Epidermal melanocyte (primary cell): ENCODE measurements at regions not wholly inside any gene's neighbourhood (a gene's known extent, or its start where the extent isn't known, plus 50 kb on each side); places are given as distances from the start of the nearest gene placed in this dataset.

Experiments used
- DNase-seq: peaks from one replicate; pipeline ENCODE4 v3.0.0; 2011; ENCODE audit warnings: low spot score; ENCODE audit not compliant: insufficient read length

- DNase-seq = no peak
Measured at GRCh38 chr4:35939751-35940150, 304.6 kb downstream of the ARAP2 start.

GRCh38 chr4:35942092-35942491 lies 302.2 kb downstream of the ARAP2 start:
- no peak for DNase-seq

- no peak for DNase-seq
Measured at GRCh38 chr4:35943606-35944005, 300.7 kb downstream of the ARAP2 start.

DNA sequence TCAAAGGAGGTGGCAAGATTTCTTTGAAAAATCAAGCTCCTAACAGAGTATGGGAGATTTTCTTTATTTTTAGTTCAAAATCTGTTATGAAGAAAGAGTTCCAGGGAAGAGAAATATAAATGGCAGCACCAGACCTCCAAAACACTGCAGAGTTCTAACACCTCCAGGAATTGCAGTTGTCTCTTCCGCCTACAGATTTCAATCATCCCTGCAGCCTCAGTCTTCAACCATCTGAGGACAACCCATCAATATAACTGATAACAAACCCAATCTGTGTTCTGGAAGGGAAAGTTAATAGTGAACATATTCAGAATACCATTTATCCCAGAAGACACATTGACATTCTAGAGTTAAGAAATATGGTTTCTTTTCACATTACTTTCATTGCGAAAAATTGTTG lies 296.1 kb downstream of the ARAP2 start:
- no peak for DNase-seq

DNA sequence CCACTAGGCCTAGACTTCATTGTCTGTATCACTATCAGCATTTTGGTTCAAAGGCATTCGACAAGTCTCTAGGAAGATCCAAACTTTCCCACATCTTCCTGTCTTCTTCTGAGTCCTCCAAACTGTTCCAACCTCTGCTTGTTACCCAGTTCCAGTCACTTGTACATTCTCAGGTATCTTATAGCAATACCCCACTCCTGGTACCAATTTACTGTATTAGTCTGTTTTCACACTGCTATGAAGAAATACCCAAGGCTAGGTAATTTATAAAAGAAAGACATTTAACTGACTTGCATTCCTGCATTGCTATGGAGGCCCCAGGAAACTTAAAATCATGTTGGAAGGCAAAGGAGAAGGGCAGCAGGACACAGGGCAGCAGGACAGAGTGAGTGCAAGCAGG lies 293.9 kb downstream of the ARAP2 start:
- DNase-seq = no peak

DNA sequence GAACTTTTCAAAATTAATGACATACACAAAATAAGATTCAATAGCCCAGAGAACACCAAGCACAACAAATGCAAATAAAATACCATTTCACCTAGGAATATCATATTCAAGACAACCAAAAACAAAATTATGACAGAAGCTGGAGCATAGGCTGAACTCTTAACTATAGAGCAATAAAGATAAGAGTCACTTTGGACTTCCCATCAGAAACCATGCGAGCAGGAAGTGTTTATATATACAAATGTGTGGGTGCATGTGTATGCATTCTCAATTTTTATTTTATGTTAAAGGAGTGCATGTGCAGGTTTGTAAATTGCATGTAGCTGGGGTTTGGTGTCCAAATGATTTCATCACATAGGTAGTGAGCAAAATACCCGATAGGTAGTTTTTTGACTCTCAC lies 291.6 kb downstream of the ARAP2 start:
- DNase-seq = no peak

DNA sequence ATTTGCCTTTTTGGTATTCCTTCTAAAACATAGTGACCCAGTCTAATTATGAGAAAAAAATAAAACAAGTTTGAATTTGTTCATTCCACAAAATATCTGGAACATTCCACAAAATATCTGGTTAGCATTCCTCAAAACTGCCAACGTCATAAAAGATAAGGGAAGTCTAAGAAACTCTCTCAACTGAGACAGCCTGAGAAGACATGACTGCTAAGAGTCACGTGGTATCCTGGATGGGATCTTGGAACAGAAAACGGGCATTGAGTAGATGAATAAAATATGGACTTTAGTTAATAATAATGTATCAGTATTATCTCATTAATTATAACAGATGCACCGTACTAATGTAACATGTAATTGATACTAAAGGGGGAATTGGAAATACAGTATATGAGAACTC lies 280.9 kb downstream of the ARAP2 start:
- no peak for DNase-seq

DNA sequence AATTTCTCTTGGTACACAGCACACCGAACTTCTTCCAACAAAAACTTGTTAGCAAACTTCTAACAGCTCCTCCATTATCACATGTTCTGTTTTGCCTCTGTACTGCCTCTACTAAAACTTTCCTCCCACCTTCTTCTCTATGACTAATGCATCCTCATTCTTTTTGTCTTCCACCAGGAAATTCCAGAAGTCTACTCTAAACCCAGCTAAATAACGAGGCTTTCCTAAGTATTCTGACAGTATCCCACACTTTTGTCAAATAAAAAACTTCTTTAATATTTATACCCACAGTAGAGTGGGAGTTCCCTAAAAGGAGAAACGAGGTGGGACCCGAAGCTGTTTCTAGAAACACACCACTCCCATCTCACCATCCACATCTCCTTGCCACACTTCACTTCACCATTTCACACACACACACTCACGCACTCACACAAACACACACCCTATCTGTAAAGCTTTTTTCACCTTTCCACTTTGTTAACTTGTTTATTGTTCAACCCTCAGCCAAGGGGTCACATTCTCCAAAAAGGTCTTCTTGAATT lies 280.3 kb downstream of the ARAP2 start:
- no peak for DNase-seq

GRCh38 chr4:35965300-35965699 lies 279.0 kb downstream of the ARAP2 start:
- no peak for DNase-seq

- DNase-seq = no peak
Measured at GRCh38 chr4:35966566-35966965, 277.7 kb downstream of the ARAP2 start.

- no peak for DNase-seq
Measured at GRCh38 chr4:35970366-35970960, 273.9 kb downstream of the ARAP2 start.

GRCh38 chr4:35972814-35973213 lies 271.5 kb downstream of the ARAP2 start:
- no peak for DNase-seq

DNA sequence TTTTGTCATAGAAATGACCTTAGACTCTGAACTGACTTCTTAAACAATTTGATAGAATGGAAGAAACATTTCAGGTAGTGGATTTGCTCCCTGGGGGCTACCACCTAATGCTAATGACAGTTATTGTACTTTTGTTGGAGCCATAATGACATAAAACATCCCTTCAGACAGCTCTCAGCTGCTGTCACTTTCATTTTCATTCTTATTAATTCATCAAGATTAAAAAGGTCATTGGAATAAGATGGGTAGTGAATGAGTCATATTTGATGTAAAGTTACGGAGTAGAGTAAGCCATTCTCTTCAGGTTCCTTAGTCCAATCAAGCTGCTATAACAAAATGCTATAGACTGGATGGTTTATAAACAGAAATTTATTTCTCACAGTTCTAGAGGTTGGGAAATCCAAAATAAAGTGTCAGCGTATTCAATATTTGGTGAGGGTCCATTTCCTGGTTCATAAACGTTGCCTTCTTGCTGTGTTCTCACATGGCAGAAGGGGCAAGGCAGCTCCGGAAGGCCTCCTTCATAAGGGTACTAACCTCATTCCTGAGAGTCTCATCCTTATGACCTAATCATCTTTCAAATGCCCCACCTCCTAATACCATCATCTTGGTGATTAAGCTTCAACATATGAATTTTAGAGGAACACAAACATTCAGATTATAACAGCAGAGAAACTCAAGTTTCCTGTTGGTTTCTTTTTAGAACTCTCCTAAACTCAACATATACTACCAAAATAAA lies 268.5 kb downstream of the ARAP2 start:
- DNase-seq = no peak

DNA sequence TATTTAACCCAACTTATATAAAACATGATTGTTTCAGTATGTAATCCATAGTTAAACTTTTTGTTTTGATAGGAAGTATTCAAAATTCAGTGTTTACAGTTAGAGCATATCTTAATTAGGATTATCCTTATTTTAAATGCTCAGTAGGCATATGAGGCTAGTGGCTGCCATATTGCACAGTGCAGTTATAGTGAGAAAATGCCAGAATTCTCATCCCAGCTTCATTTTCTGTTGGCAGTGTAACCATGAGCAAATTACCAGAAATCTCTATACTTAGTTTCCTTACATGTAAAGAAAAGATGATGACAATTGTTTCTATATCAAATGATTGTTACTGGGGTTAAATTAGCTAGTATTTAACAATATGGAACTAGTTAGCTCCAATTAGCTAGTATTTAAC lies 265.8 kb downstream of the ARAP2 start:
- no peak for DNase-seq

DNA sequence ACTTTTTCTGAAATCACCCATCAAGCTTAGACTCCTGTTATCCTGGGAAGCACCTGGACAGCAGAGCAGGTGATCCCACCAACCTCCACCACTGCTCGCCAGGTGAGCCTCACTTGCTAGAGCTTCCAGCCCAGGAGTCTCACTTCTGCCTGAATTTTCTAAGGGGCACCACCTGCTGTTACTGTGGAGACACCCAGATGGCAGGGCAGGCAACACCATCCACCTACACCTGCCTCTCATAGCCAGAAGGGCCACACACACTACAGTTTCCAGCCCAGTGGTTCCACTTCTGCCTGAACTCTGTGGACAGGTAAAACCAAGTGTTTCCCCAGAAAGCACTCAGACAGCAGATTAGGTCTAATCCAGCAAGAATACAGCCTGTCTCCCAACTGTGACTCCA lies 262.0 kb downstream of the ARAP2 start:
- no peak for DNase-seq

GRCh38 chr4:35986537-35986936 lies 257.8 kb downstream of the ARAP2 start:
- DNase-seq = no peak

DNA sequence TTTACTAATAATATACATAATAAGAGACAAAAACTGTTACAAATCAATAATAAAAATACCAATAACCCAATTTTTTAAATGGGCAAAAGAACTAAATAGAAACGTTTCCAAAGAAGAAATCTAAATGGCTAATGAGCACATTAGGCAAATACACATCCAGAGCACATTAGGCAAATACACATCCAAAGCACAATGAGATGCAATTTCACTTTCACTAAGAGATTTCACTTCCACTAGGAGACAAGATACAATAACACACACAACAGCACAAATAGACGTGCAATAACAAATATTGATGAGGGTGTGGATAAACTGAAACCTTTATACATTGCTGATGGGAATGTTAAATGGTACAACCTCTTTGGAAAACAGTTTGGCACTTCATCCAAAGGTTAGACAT lies 250.7 kb downstream of the ARAP2 start:
- DNase-seq = no peak

GRCh38 chr4:36000941-36001557 lies 243.3 kb downstream of the ARAP2 start:
- DNase-seq = no peak

- no peak for DNase-seq
Measured at GRCh38 chr4:36003051-36003450, 241.3 kb downstream of the ARAP2 start.

- DNase-seq = no peak
Measured at GRCh38 chr4:36004204-36004851, 240.0 kb downstream of the ARAP2 start.

GRCh38 chr4:36006226-36006625 lies 238.1 kb downstream of the ARAP2 start:
- DNase-seq = no peak

- DNase-seq = no peak
Measured at GRCh38 chr4:36010397-36010929, 233.9 kb downstream of the ARAP2 start.
